ENCODE measurements at regions not wholly inside any gene's neighbourhood (a gene's known extent, or its start where the extent isn't known, plus 50 kb on each side); places are given as distances from the start of the nearest gene placed in this dataset.

DNA sequence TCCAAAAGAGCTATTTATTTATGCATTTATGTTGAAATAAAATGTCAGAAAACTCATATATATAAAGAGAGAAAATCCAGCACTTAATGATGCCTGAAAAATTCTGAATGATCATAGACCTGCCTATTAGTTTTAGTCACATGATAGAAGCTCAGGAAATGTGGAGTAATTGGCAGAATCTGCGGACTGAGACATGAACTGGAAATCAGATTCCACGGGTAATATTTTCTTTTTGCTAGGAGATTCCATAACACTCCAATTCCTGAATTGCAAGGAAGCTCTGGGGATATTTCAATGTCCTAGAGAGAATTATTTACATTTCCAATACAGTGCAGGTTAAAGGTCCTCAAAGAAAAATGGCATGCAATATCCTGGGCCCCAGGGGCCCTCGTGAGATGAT is 778.8 kb downstream of the SEMA5A start:
- no peak overlapping the region for H3K27ac ChIP-seq
- ATAC-seq = no peak
- H3K4me3 ChIP-seq = no peak overlapping the region
- H3K36me3 ChIP-seq = no peaks in the 10 kb centered on the region
- H3K4me1 ChIP-seq = no peaks in the 10 kb centered on the region
- no peaks in the 10 kb centered on the region for H3K9me3 ChIP-seq
- intact Hi-C loops (cut with DNase I) = no loop called here
- peak in 1 of 4 donors; percentile 3 for DNase-seq
- no peaks in the 10 kb centered on the region for H3K27me3 ChIP-seq
- TF ChIP-seq, protein P1, sequence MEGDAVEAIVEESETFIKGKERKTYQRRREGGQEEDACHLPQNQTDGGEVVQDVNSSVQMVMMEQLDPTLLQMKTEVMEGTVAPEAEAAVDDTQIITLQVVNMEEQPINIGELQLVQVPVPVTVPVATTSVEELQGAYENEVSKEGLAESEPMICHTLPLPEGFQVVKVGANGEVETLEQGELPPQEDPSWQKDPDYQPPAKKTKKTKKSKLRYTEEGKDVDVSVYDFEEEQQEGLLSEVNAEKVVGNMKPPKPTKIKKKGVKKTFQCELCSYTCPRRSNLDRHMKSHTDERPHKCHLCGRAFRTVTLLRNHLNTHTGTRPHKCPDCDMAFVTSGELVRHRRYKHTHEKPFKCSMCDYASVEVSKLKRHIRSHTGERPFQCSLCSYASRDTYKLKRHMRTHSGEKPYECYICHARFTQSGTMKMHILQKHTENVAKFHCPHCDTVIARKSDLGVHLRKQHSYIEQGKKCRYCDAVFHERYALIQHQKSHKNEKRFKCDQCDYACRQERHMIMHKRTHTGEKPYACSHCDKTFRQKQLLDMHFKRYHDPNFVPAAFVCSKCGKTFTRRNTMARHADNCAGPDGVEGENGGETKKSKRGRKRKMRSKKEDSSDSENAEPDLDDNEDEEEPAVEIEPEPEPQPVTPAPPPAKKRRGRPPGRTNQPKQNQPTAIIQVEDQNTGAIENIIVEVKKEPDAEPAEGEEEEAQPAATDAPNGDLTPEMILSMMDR (IDR thresholded peaks at IDR 0.05) = no peak

- Histone ChIP-seq H3K27me3 (no peaks in the 10 kb centered on the region), H3K4me1 (no peaks in the 10 kb centered on the region), H3K27ac (no peak overlapping the region), H3K9me3 (no peaks in the 10 kb centered on the region), H3K4me3 (no peak overlapping the region), H3K36me3 (no peaks in the 10 kb centered on the region)
- no peak for ATAC-seq
- peak in 1 of 4 donors; percentile 1 for DNase-seq
- intact Hi-C loops (cut with DNase I) = no loop called here
- TF ChIP-seq, protein P1 (IDR thresholded peaks at IDR 0.05) = no peak
These were observed 778.1 kb downstream of the SEMA5A start for GRCh38 chr5:8767746-8768145.

DNA sequence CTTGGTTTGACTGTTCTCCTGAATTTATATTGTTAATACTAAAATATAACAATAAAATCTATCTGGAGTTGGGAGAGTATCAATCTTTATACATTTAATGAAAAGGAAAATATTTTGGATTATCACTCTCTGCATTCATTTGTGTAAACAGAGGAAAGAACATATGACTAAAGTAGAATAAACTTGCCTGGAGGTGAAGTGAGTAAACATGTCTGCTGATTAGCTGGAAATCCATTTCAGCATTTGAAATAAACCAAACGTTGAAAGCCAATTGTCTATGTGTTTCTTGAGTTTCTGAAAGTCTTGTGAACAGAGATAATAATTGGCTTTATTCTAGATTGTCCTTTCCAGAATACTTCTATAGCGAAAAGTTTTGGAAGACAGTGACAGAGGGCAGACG is 776.2 kb downstream of the SEMA5A start:
- no peak for DNase-seq
- Histone ChIP-seq H3K36me3 (no peaks in the 10 kb centered on the region), H3K27ac (no peak overlapping the region), H3K4me1 (no peaks in the 10 kb centered on the region), H3K27me3 (no peaks in the 10 kb centered on the region), H3K9me3 (no peaks in the 10 kb centered on the region), H3K4me3 (no peak overlapping the region)
- intact Hi-C loops (cut with DNase I) = no loop called here
- TF ChIP-seq, protein P1 (IDR thresholded peaks at IDR 0.05) = no peak
- ATAC-seq = no peak

- DNase-seq = no peak
- Histone ChIP-seq H3K36me3 (no peaks in the 10 kb centered on the region), H3K9me3 (no peaks in the 10 kb centered on the region), H3K4me1 (no peaks in the 10 kb centered on the region), H3K27me3 (no peaks in the 10 kb centered on the region), H3K27ac (no peak overlapping the region), H3K4me3 (no peak overlapping the region)
- ATAC-seq = no peak
- intact Hi-C loops (cut with DNase I) = no loop called here
- TF ChIP-seq, protein P1 (IDR thresholded peaks at IDR 0.05) = no peak
These were observed 775.4 kb downstream of the SEMA5A start for GRCh38 chr5:8770431-8770830.

DNA sequence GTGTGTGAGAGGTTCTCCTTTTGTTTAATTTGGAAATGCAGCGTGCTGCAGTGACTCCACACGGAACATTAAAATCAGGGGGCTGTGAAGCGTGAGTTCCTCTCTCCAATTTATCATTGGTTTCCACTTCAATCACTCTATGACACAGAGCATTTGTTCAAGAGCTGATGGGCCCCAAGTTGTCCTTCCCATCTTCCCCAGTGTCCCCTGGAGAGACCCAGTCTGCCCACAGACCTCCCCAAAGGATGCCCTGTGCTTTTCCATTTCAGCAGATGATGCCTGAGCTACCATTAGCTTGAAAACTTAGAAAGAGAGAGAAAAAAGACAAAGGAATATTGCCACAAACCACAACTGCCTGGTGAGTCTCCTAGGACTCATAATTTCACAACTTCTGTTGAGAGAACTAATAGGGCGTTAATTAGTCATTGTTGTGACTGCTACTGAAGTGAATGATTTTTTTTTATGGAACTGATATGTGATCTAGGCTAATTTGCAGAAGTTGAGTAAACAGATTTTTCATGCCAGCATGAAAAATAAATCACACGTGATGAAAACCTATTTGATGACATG is 772.7 kb downstream of the SEMA5A start:
- Histone ChIP-seq H3K27ac (no peak overlapping the region), H3K4me1 (no peaks in the 10 kb centered on the region), H3K27me3 (no peaks in the 10 kb centered on the region), H3K4me3 (no peak overlapping the region), H3K36me3 (no peaks in the 10 kb centered on the region), H3K9me3 (no peaks in the 10 kb centered on the region)
- intact Hi-C loops (cut with DNase I) = no loop called here
- DNase-seq (no peak), ATAC-seq (no peak)
- TF ChIP-seq, protein P1 (IDR thresholded peaks at IDR 0.05) = no peak

All from left lung (tissue), 4 donors.